Astrocyte (in vitro differentiated cells and primary cell): ENCODE measurements at regions not wholly inside any gene's neighbourhood (a gene's known extent, or its start where the extent isn't known, plus 50 kb on each side); places are given as distances from the start of the nearest gene placed in this dataset.

Experiments used
- DNase-seq: peaks from one replicate; pipeline ENCODE4 v3.0.0-alpha.2; 2010; ENCODE audit warnings: low read depth
- FAIRE-seq: peaks from 2 replicates; lab custom pipeline; 2011; peaks lifted over from hg19 to GRCh38; lab: Jason Lieb, UNC
- H2AFZ ChIP-seq: 2 replicates; pipeline ENCODE4 v1.6.0; 2012; ENCODE audit warnings: low read depth, low read length, inconsistent platforms
- H3K27ac ChIP-seq: 2 replicates; pipeline ENCODE4 v1.5.1; 2011; ENCODE audit warnings: low read depth, low read length, inconsistent platforms
- H3K27me3 ChIP-seq: 2 replicates; pipeline ENCODE4 v1.6.0; 2011; ENCODE audit warnings: low read length, inconsistent platforms; ENCODE audit not compliant: insufficient read depth
- H3K36me3 ChIP-seq: 2 replicates; pipeline ENCODE4 v1.5.1; 2011; ENCODE audit warnings: low read length, inconsistent platforms; ENCODE audit not compliant: insufficient read depth
- H3K4me1 ChIP-seq: 2 replicates; pipeline ENCODE4 v1.5.1; 2011; ENCODE audit warnings: low read length, inconsistent platforms; ENCODE audit not compliant: insufficient read depth
- H3K4me2 ChIP-seq: 2 replicates; pipeline ENCODE4 v1.6.0; 2012; ENCODE audit warnings: low read length, inconsistent platforms
- H3K4me3 ChIP-seq: 2 replicates; pipeline ENCODE4 v1.5.1; 2011; ENCODE audit warnings: low read depth, mild to moderate bottlenecking, low read length, inconsistent platforms; ENCODE audit not compliant: insufficient read depth
- H3K79me2 ChIP-seq: 2 replicates; pipeline ENCODE4 v1.6.0; 2012; ENCODE audit warnings: mild to moderate bottlenecking, low read length, inconsistent platforms; ENCODE audit not compliant: insufficient read depth
- H3K9ac ChIP-seq: 2 replicates; pipeline ENCODE4 v1.6.0; 2012; ENCODE audit warnings: mild to moderate bottlenecking, low read length, inconsistent platforms
- H3K9me3 ChIP-seq: 2 replicates; pipeline ENCODE4 v1.5.1; 2012; ENCODE audit warnings: low read depth, mild to moderate bottlenecking, low read length, inconsistent platforms; ENCODE audit not compliant: insufficient read depth
- H4K20me1 ChIP-seq: 2 replicates; pipeline ENCODE4 v1.6.0; 2012; ENCODE audit warnings: low read length, inconsistent platforms; ENCODE audit not compliant: insufficient read depth
- H3K27ac Mint-ChIP-seq: one replicate; pipeline ENCODE4 v1.8.0; 2021; ENCODE audit warnings: mild to moderate bottlenecking, mixed read lengths; ENCODE audit not compliant: unreplicated experiment
- H3K27me3 Mint-ChIP-seq: one replicate; pipeline ENCODE4 v1.8.0; 2021; ENCODE audit warnings: low read depth, mixed read lengths; ENCODE audit not compliant: unreplicated experiment
- H3K36me3 Mint-ChIP-seq: one replicate; pipeline ENCODE4 v1.8.0; 2021; ENCODE audit warnings: low read depth, mixed read lengths; ENCODE audit not compliant: unreplicated experiment
- H3K4me1 Mint-ChIP-seq: one replicate; pipeline ENCODE4 v1.8.0; 2021; ENCODE audit warnings: low read depth, mixed read lengths; ENCODE audit not compliant: unreplicated experiment
- H3K4me3 Mint-ChIP-seq: one replicate; pipeline ENCODE4 v1.8.0; 2021; ENCODE audit warnings: mild to moderate bottlenecking, moderate library complexity, mixed read lengths; ENCODE audit not compliant: unreplicated experiment
- H3K9me3 Mint-ChIP-seq: one replicate; pipeline ENCODE4 v1.8.0; 2021; ENCODE audit warnings: mild to moderate bottlenecking, mixed read lengths; ENCODE audit not compliant: unreplicated experiment
- EZH2 ChIP-seq: IDR thresholded peaks from 2 replicates; pipeline ENCODE4 v1.6.1; 2012; ENCODE audit warnings: mild to moderate bottlenecking, low read length, inconsistent platforms; ENCODE audit not compliant: insufficient read depth
- TF ChIP-seq, protein P1 (sequence below): IDR thresholded peaks from 2 replicates; pipeline ENCODE4 v1.5.1; 2011; ENCODE audit warnings: low read depth, mild to moderate bottlenecking, inconsistent platforms, low read length, moderate library complexity; ENCODE audit not compliant: insufficient read depth

DNA sequence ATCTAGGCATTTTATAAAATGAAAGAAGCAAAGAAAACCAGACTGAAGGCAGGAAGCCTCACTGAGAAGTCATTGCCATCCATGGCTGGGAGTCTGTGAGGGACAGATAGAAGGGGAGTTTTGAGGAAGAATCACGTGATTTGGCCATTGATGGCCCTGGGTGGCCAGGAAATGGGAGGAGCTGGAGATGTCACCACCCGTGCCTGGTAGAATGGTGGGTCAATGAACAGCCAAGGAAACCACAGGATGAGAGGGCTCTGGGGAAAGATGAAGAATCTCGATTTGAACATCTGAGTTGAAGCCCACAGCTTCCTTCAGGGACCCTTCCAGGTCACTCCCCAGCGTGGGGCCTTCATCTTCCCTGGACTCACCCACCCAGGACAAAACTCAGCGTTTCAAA lies 103.3 kb upstream of the CHST15 start:
- no peaks in the 10 kb centered on the region for H3K4me1 Mint-ChIP-seq
- H3K9ac ChIP-seq: no peak overlapping the region
- no peaks in the 10 kb centered on the region for H3K36me3 ChIP-seq
- no peaks in the 10 kb centered on the region for H4K20me1 ChIP-seq
- no peak for DNase-seq
- no peaks in the 10 kb centered on the region for H3K9me3 Mint-ChIP-seq
- no peaks in the 10 kb centered on the region for H3K4me1 ChIP-seq
- H3K4me3 Mint-ChIP-seq: no peak overlapping the region
- H3K79me2 ChIP-seq: no peaks in the 10 kb centered on the region
- TF ChIP-seq, protein P1, sequence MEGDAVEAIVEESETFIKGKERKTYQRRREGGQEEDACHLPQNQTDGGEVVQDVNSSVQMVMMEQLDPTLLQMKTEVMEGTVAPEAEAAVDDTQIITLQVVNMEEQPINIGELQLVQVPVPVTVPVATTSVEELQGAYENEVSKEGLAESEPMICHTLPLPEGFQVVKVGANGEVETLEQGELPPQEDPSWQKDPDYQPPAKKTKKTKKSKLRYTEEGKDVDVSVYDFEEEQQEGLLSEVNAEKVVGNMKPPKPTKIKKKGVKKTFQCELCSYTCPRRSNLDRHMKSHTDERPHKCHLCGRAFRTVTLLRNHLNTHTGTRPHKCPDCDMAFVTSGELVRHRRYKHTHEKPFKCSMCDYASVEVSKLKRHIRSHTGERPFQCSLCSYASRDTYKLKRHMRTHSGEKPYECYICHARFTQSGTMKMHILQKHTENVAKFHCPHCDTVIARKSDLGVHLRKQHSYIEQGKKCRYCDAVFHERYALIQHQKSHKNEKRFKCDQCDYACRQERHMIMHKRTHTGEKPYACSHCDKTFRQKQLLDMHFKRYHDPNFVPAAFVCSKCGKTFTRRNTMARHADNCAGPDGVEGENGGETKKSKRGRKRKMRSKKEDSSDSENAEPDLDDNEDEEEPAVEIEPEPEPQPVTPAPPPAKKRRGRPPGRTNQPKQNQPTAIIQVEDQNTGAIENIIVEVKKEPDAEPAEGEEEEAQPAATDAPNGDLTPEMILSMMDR: no peak
- no peak for TF ChIP-seq EZH2
- H3K27me3 ChIP-seq: peaks cover 3% of the 10 kb centered on the region
- H3K36me3 Mint-ChIP-seq: peaks cover 1% of the 10 kb centered on the region
- no peak overlapping the region for H3K4me2 ChIP-seq
- FAIRE-seq: no peak
- no peak overlapping the region for H2AFZ ChIP-seq
- H3K27ac ChIP-seq: no peak overlapping the region
- peaks cover 33% of the 10 kb centered on the region for H3K27me3 Mint-ChIP-seq
- no peak overlapping the region for H3K27ac Mint-ChIP-seq
- no peaks in the 10 kb centered on the region for H3K9me3 ChIP-seq
- no peak overlapping the region for H3K4me3 ChIP-seq

DNA sequence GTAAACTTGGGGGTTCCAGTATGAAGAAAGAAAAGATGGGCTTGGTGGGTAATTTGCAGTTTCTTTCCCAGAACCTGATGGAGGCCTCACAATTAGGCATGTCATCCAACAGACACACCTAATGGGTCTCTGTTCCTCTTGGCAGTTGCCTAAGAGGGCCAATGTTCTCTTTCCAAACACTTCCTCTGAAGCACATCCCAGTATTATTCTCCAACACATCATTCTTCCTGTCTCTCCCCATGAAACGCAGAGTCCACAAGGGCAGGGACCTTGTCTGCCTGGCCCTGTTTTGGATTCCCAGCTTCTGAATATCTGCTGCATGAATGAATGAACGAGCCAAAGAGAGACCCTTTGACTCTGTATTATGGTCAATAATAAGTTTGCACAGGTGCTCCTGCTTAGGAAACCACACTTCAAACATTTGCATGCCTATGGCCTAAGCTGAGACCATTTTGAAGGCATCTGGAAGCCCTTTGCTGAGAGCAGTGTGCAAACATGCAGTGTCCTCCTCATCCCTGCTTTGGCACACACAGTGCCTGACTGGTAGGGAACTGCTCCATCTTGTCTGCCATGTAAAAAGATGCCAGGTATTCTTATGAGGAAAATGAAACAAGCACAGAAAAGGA lies 100.9 kb upstream of the CHST15 start:
- Histone ChIP-seq H3K27me3 (peaks cover 3% of the 10 kb centered on the region), H2AFZ (no peak overlapping the region), H3K9ac (no peak overlapping the region), H4K20me1 (no peaks in the 10 kb centered on the region), H3K4me3 (no peak overlapping the region), H3K79me2 (no peaks in the 10 kb centered on the region), H3K27ac (no peak overlapping the region), H3K36me3 (no peaks in the 10 kb centered on the region), H3K4me2 (no peak overlapping the region), H3K9me3 (no peaks in the 10 kb centered on the region), H3K4me1 (no peaks in the 10 kb centered on the region)
- TF ChIP-seq, protein P1: no peak
- TF ChIP-seq EZH2: no peak
- no peak for FAIRE-seq
- no peak overlapping the region for H3K4me3 Mint-ChIP-seq
- peaks cover 1% of the 10 kb centered on the region for H3K36me3 Mint-ChIP-seq
- H3K27ac Mint-ChIP-seq: no peak overlapping the region
- H3K9me3 Mint-ChIP-seq: no peaks in the 10 kb centered on the region
- peaks cover 26% of the 10 kb centered on the region for H3K27me3 Mint-ChIP-seq
- DNase-seq: no peak
- H3K4me1 Mint-ChIP-seq: no peaks in the 10 kb centered on the region

DNA sequence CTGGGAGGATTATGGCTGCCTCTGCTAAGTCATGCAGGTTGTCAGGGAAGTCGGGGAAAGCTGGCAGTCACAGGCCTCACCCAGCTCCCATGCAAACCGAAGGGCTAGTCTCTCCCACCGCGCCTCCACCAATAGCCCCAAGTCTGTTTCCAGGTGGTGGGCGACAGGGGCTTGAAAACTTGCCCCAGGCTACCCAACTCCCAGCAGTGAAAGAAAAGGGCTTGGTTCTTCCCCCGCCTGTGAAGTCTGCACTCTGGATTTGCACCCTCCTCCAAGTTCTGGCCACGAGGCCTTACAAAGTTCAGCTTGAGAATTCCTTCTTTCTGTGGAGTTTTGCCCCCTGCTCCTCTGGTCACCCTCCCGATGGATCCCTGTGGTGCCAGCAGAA lies 99.9 kb upstream of the CHST15 start:
- Histone ChIP-seq H3K4me2 (no peak overlapping the region), H2AFZ (no peak overlapping the region), H3K4me3 (no peak overlapping the region), H3K9me3 (no peaks in the 10 kb centered on the region), H3K4me1 (no peaks in the 10 kb centered on the region), H3K36me3 (no peaks in the 10 kb centered on the region), H3K79me2 (no peaks in the 10 kb centered on the region), H3K27ac (no peak overlapping the region), H3K27me3 (peaks cover 3% of the 10 kb centered on the region), H3K9ac (no peak overlapping the region), H4K20me1 (no peaks in the 10 kb centered on the region)
- Mint-ChIP-seq H3K27ac (no peak overlapping the region), H3K9me3 (peaks cover 2% of the 10 kb centered on the region), H3K4me1 (no peaks in the 10 kb centered on the region), H3K4me3 (no peak overlapping the region), H3K36me3 (peaks cover 1% of the 10 kb centered on the region), H3K27me3 (peaks cover 35% of the 10 kb centered on the region)
- FAIRE-seq: no peak
- TF ChIP-seq, protein P1: no peak
- TF ChIP-seq EZH2: no peak
- no peak for DNase-seq
